ENCODE measurements at regions not wholly inside any gene's neighbourhood (a gene's known extent, or its start where the extent isn't known, plus 50 kb on each side); places are given as distances from the start of the nearest gene placed in this dataset.

- H3K27ac ChIP-seq (ENCODE audit: low read depth in 2 of 2, low read length in 2 of 2), result no peak overlapping the region
- no peak for FAIRE-seq
- intact Hi-C loops (cut with DNase I), result no loop called here
Measured at GRCh38 chr13:74528734-74529513, 394.7 kb upstream of the KLF12 start.

GRCh38 chr13:74523057-74523456, 388.9 kb upstream of the KLF12 start:
- H3K27ac ChIP-seq (ENCODE audit: low read depth in 2 of 2, low read length in 2 of 2), result no peak overlapping the region
- intact Hi-C loops (cut with DNase I), result no loop called here
- FAIRE-seq (no peak), DNase-seq (no peak)
- H3K27me3 ChIP-seq (ENCODE audit: control insufficient read depth, insufficient read depth, low read length), result no peaks in the 10 kb centered on the region
- no peaks in the 10 kb centered on the region for H3K36me3 ChIP-seq (ENCODE audit: control insufficient read depth in 2 of 3, insufficient read depth in 3 of 3, low read length in 3 of 3)
- no peaks in the 10 kb centered on the region for H3K9me3 ChIP-seq (ENCODE audit: control insufficient read depth in 2 of 3, insufficient read depth in 1 of 3, low read length in 3 of 3)
- no peak overlapping the region for H3K9ac ChIP-seq (ENCODE audit: low read length in 3 of 3)
- no peaks in the 10 kb centered on the region for H3K4me1 ChIP-seq (ENCODE audit: control insufficient read depth in 2 of 3, insufficient read depth in 2 of 3, low read depth in 1 of 3, low read length in 3 of 3)
- TF ChIP-seq CTCF (IDR thresholded peaks at IDR 0.05; ENCODE audit: borderline replicate concordance, extremely low read depth, insufficient read depth), result no peak
- no peak overlapping the region for H3K4me3 ChIP-seq (ENCODE audit: low read length in 3 of 3)

More at GRCh38 chr13:74528734-74529513, 394.7 kb upstream of the KLF12 start:
- no peak for TF ChIP-seq CTCF (IDR thresholded peaks at IDR 0.05; ENCODE audit: borderline replicate concordance, extremely low read depth, insufficient read depth)
- H3K9me3 ChIP-seq (ENCODE audit: control insufficient read depth in 2 of 3, insufficient read depth in 1 of 3, low read length in 3 of 3), result no peaks in the 10 kb centered on the region
- no peaks in the 10 kb centered on the region for H3K27me3 ChIP-seq (ENCODE audit: control insufficient read depth, insufficient read depth, low read length)
- H3K4me1 ChIP-seq (ENCODE audit: control insufficient read depth in 2 of 3, insufficient read depth in 2 of 3, low read depth in 1 of 3, low read length in 3 of 3), result no peaks in the 10 kb centered on the region
- no peak overlapping the region for H3K9ac ChIP-seq (ENCODE audit: low read length in 3 of 3)
- no peak for DNase-seq
- no peaks in the 10 kb centered on the region for H3K36me3 ChIP-seq (ENCODE audit: control insufficient read depth in 2 of 3, insufficient read depth in 3 of 3, low read length in 3 of 3)
- H3K4me3 ChIP-seq (ENCODE audit: low read length in 3 of 3), result no peak overlapping the region

GRCh38 chr13:74511523-74511922, 377.3 kb upstream of the KLF12 start:
- no peak overlapping the region for H3K4me3 ChIP-seq (ENCODE audit: low read length in 3 of 3)
- H3K27ac ChIP-seq (ENCODE audit: low read depth in 2 of 2, low read length in 2 of 2), result no peak overlapping the region
- no peaks in the 10 kb centered on the region for H3K4me1 ChIP-seq (ENCODE audit: control insufficient read depth in 2 of 3, insufficient read depth in 2 of 3, low read depth in 1 of 3, low read length in 3 of 3)
- H3K9ac ChIP-seq (ENCODE audit: low read length in 3 of 3), result no peak overlapping the region
- H3K9me3 ChIP-seq (ENCODE audit: control insufficient read depth in 2 of 3, insufficient read depth in 1 of 3, low read length in 3 of 3), result no peaks in the 10 kb centered on the region
- no peaks in the 10 kb centered on the region for H3K27me3 ChIP-seq (ENCODE audit: control insufficient read depth, insufficient read depth, low read length)
- TF ChIP-seq CTCF (IDR thresholded peaks at IDR 0.05; ENCODE audit: borderline replicate concordance, extremely low read depth, insufficient read depth), result no peak
- H3K36me3 ChIP-seq (ENCODE audit: control insufficient read depth in 2 of 3, insufficient read depth in 3 of 3, low read length in 3 of 3), result no peaks in the 10 kb centered on the region
- FAIRE-seq (no peak), DNase-seq (no peak)
- intact Hi-C loops (cut with DNase I), result no loop called here
